Pulmonary artery endothelial cell (primary cell): ENCODE measurements at regions not wholly inside any gene's neighbourhood (a gene's known extent, or its start where the extent isn't known, plus 50 kb on each side); places are given as distances from the start of the nearest gene placed in this dataset.

ENCODE experiments used
- DNase-seq: peaks from one replicate; pipeline ENCODE4 v3.0.0-alpha.2; 2011; ENCODE audit warnings: low read depth, low spot score

DNA sequence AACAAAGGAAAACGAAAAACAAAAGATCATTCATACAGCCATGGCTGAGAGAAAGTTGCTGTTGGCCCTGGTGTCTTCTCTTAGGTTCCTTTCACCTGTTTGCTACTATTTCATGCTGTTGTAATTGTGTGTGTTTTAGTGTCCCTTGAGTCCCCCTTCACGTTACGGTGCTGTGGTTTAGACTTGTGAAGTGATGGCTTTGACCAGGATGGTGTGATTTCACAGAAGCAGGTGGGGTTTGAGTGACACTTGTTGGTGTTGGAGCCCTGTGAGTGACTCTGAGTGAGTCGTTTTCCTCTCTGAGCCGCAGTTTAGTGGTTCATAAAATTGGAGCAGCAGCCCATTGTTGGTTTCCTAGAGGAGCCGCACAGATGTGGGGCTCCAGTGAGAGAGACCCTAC, 635.4 kb downstream of the VRK1 start:
- no peak for DNase-seq

- DNase-seq: no peak
Measured at GRCh38 chr14:97441740-97442362, 644.7 kb downstream of the VRK1 start.

GRCh38 chr14:97442363-97442762, 645.2 kb downstream of the VRK1 start:
- no peak for DNase-seq

DNA sequence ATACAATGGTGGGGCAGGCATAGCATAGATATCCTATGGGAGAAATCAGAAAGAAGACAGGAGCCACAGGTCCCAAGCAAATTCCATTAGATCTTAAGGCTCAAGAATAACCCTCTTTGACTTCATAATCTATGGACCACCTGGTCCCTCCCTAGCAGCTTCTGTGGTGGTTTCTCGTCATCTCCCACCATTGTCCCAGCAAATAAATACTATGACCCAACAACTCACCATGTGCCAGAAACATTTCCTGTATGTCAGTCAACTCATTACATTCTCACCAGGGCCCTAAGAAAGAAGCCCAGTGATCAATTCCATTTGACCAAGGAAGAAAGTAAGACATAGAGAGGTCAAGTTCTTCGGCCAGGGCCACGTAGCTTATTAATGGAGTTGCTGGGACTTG, 646.2 kb downstream of the VRK1 start:
- DNase-seq: no peak

GRCh38 chr14:97444248-97444647, 647.1 kb downstream of the VRK1 start:
- DNase-seq: no peak

DNA sequence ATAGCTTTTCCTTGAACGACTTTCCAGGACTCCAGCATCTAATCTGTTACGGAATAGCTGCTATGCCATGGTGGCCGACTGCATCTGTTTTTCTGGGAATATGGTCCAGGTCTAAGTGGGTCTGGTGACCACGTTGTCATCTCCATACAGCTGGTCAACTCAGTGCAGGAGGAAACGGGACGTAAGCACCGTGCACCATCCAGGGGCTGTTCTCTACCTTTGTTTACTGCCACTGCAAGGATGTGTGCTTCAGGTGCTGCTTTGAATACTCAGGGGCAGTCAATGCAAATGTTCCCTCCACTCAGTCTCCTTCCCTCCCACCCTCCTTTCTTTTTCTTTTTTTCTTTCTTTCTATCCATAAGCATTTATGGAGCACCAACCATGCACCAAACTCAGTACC, 648.2 kb downstream of the VRK1 start:
- DNase-seq: no peak

GRCh38 chr14:97446087-97446486, 648.9 kb downstream of the VRK1 start:
- DNase-seq: no peak

DNA sequence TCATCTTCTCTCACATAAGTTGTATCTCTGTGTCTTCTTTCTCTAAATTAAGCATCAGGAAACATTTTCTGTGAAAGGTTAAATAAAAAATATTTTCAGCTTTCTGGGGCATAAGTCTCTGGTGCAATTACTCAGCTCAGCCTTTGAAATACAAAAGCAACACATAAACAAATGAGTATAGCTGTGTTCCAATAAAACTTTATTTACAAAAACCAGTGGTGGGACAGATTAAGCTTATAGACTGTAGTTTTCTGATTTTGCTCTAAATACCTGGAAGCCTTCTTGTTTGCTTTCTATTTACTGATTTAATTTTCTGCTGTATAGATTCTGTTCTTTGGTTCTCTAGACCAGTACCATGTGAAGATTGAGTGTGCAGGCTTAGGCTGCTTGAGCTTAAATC, 655.1 kb downstream of the VRK1 start:
- no peak for DNase-seq

GRCh38 chr14:97453991-97454390, 656.8 kb downstream of the VRK1 start:
- no peak for DNase-seq

GRCh38 chr14:97456462-97456861, 659.3 kb downstream of the VRK1 start:
- no peak for DNase-seq

GRCh38 chr14:97456958-97457357, 659.8 kb downstream of the VRK1 start:
- no peak for DNase-seq

DNA sequence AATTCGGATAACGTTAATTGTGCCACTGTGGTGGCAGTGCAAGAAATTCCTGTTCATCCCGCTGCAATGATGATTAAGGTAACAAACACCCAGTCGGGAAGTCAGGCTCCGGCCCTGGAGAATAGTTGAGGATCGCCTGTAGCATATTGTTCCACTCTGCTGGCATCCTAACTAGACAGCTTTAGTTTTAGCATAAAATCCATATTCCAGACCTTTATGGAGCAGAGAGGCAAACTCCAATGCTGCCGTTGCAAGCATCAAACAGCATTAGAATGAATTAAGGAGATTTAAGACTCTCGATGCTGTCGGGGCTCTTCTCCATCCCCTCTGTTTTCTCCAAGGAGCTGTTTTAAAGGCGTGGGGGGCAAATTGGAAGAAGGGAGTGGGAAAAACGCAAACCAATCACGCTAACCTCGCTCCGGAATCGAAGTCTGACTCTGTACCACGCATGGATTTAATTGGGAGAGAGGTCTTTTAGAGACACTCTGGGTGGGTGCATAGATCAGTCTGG, 660.4 kb downstream of the VRK1 start:
- no peak for DNase-seq

GRCh38 chr14:97458255-97458654, 661.1 kb downstream of the VRK1 start:
- DNase-seq: no peak

DNA sequence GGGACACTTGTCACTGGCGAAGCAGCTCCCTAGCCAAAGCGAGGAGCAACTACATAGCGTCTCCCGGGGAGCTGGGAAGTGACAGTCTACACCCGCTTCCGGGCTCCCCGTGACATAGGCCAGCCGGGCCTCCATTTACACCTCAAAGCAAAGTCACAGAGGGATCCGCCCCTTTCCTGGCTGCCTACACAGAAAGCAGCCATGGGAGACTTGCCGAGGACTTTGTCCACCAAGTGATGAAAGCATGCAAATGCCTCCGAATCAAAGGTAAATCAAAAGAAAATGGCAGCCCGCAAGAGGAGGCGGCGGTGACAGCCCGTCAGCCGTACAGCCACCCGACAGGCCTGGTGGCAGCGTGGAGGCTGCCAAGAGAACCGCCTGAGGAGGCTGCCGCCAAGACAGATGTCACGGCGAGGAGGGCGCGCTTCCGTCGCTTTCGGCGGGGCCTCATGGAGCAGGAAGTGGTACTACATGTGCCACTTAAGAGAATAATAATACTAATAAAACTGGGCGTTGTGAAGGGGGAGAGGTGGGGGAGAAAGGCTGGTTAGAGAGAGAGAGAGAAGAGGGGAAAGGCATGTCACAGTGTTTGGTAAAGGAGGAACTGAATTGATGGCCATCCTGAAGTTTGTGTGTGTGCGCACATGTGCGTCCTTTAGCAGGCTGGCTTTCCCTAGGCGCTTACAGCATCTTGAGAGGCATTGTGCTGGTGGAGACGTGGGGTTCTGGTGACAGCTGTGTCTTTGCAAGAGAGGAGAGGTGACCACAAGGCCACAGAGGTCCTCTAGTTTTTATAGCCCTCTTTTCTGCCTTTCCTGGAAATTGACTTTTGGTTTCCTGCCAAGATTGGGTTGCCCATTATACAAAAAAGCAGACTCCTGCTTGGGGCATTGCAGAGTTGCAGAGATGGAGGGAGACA, 661.7 kb downstream of the VRK1 start:
- no peak for DNase-seq

DNA sequence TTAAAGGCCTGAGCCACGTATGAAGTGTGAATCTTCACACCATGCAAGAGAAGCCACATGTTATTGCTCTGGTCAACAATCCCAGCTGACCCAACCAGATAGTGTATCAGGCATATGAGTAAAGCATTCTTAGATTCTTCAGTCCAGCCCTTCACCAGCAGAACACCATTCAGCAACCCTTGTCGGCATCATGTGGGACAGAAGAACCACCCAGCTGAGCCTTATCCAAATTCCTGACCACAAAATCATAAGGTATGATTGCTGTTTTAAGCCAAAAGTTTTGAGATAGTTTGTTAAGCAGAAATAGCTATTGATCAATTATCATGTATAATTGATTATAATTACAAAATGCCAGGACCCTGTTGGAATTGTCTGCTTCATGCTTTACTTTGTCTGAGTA, 664.9 kb downstream of the VRK1 start:
- DNase-seq: no peak

GRCh38 chr14:97468220-97468619, 671.0 kb downstream of the VRK1 start:
- DNase-seq: no peak

DNA sequence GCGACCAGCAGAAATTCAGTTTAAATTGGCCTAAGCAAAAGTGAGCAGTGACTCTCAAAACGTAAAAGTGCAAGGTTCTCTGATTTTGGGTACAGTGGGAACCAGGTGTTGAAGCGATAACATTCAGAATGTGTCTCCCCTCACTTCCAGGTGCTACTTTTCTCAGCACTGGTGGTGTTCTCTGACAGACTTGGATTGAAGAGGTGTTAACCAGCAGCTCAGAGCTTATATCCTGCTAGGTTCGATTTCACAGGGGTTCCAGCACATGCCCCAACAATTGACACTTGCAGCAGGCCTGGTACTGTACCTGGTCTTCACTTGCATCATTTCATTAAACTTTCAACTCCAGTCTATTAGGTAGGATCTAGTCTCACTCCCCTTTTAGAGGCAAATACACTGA, 680.2 kb downstream of the VRK1 start:
- DNase-seq: no peak

GRCh38 chr14:97485201-97485600, 688.0 kb downstream of the VRK1 start:
- DNase-seq: no peak

DNA sequence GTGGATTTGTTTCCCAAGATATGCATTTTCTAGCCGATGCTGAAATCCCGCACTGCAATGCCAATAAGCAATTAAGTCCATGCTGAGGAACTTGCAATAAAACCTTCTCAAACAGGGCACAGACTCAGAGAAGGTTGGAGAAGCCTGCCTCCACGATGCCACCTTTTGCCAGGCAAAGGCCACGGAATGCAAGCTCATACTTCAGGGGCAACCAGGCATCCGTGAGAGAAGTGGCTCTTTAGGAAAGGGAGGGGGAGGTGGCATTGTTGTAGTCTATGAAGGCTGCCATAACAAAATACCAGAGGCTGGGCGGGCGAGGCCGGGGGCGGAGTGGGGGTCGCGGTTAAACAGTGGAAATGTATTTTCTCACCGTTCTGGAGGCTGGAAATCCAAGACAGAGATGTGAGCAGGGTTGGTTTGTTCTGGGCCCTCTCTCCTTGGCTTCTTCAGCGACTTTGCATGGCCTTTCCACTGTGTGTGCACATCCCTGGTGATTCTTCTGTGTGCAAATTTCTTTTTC, 689.5 kb downstream of the VRK1 start:
- no peak for DNase-seq

DNA sequence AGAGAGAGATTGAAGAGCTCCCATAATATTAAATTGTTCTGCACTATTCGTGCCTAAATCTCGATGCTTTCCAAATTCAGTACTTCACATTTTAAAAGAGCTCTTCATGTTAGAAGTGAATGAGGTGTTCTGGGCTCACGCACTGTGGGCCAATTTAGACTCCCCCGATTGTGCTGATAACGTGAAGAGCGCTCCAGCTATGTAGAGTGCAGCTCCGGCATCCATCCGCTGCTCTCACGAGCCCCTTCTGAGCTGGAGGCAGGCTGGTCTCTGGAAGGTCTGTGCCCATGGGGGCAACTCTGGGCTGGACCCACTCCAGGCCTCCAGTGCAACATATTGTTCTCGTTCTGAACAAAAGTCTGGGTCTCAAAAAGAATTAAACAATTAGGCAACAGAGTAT, 692.6 kb downstream of the VRK1 start:
- DNase-seq: no peak

DNA sequence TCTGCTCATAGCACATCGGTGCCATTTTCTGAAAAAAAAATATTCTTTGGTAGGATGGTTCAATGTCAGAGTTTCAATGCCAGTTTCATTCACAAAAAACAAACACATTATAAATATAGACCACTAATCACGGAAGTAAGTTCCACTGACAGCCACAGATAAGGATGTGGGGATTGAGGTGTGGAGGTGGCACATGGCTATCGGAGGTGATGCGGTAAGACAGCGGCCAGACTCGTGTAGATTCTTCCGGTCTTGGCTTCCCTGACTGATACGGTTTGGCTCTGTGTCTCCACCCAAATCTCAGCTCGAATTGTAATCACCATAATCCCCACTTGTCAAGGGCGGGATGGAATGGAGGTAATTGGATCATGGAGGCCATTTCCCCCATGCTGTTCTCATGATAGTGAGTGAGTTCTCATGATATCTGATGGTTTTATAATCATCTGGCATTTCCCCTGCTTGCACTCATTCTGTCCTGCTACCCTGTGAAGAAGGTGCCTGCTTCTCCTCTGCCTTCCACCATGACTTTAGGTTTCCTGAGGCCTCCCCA, 693.4 kb downstream of the VRK1 start:
- no peak for DNase-seq

DNA sequence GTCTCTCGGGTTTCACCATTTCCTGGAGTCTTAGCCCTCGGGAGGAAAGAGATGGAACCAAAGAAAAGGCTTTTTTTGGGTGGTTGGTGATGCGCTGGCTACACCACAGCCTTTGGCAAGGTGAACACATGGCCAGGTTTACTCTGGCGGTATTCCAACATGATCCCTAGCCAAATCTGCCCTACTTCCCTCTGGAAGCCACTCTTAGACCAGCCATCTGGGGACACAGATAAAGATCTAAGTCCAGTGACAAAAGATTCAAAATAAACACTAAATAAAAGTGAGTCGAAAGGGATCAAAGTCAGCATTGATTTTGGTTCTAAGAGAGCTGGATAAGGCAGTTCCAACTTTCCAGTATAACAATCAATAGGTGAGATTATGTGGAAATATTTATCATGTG, 694.5 kb downstream of the VRK1 start:
- DNase-seq: no peak
